Keratinocyte (primary cell): ENCODE measurements at regions not wholly inside any gene's neighbourhood (a gene's known extent, or its start where the extent isn't known, plus 50 kb on each side); places are given as distances from the start of the nearest gene placed in this dataset.

ENCODE experiments used
- DNase-seq: peaks from one replicate; pipeline ENCODE4 v3.0.0-alpha.2; 2011; ENCODE audit warnings: low read depth, missing footprints, low spot score
- FAIRE-seq: peaks from 2 replicates; lab custom pipeline; 2011; peaks lifted over from hg19 to GRCh38; lab: Jason Lieb, UNC
- H2AFZ ChIP-seq: 2 replicates; pipeline ENCODE4 v1.6.0; 2012; ENCODE audit warnings: low read length, control low read depth, inconsistent platforms; ENCODE audit not compliant: control insufficient read depth
- H3K27ac ChIP-seq: 2 replicates; pipeline ENCODE4 v1.5.1; 2011; ENCODE audit warnings: low read length; ENCODE audit not compliant: control insufficient read depth, insufficient read depth
- H3K27me3 ChIP-seq: 3 replicates; pipeline ENCODE4 v1.6.0; 2011; ENCODE audit warnings: low read length; ENCODE audit not compliant: control insufficient read depth, insufficient read depth; ENCODE audit errors: extremely low read depth
- H3K36me3 ChIP-seq, 2 experiments: 2 replicates in 1 of 2; 3 replicates in 1 of 2; pipeline ENCODE4 v1.5.1; 2011; ENCODE audit warnings: low read length in 2 of 2, mild to moderate bottlenecking in 1 of 2; ENCODE audit not compliant: control insufficient read depth in 2 of 2, insufficient read depth in 2 of 2; ENCODE audit errors: extremely low read depth in 1 of 2
- H3K4me1 ChIP-seq: 3 replicates; pipeline ENCODE4 v1.5.1; 2011; ENCODE audit warnings: low read length; ENCODE audit not compliant: control insufficient read depth, insufficient read depth; ENCODE audit errors: extremely low read depth
- H3K4me2 ChIP-seq: 3 replicates; pipeline ENCODE4 v1.6.0; 2011; ENCODE audit warnings: low read depth, low read length; ENCODE audit not compliant: control insufficient read depth, insufficient read depth; ENCODE audit errors: extremely low read depth
- H3K4me3 ChIP-seq, 3 experiments: fragments of 200-600 bp in 1 of 3; sonication (generic) in 1 of 3; 2 replicates in 2 of 3; 3 replicates in 1 of 3; pipeline ENCODE4 v1.5.1; 2011 to 2016; ENCODE audit warnings: low read length in 3 of 3, mild to moderate bottlenecking in 3 of 3, control low read depth in 2 of 3, inconsistent platforms in 1 of 3, low read depth in 1 of 3, mixed read lengths in 1 of 3, mixed run types in 1 of 3, moderate library complexity in 1 of 3; ENCODE audit not compliant: control insufficient read depth in 2 of 3, insufficient read depth in 2 of 3; ENCODE audit errors: extremely low read depth in 1 of 3
- H3K79me2 ChIP-seq: 2 replicates; pipeline ENCODE4 v1.6.0; 2012; ENCODE audit warnings: low read length; ENCODE audit not compliant: control insufficient read depth, insufficient read depth
- H3K9ac ChIP-seq: 3 replicates; pipeline ENCODE4 v1.6.0; 2011; ENCODE audit warnings: low read length; ENCODE audit not compliant: control insufficient read depth, insufficient read depth; ENCODE audit errors: extremely low read depth
- H3K9me1 ChIP-seq: 3 replicates; pipeline ENCODE4 v1.6.0; 2011; ENCODE audit warnings: low read length; ENCODE audit not compliant: control insufficient read depth, insufficient read depth; ENCODE audit errors: extremely low read depth
- H3K9me3 ChIP-seq: 2 replicates; pipeline ENCODE4 v1.5.1; 2012; ENCODE audit warnings: low read depth, low read length; ENCODE audit not compliant: control insufficient read depth
- H4K20me1 ChIP-seq: 3 replicates; pipeline ENCODE4 v1.6.0; 2011; ENCODE audit warnings: low read length; ENCODE audit not compliant: control insufficient read depth, insufficient read depth; ENCODE audit errors: extremely low read depth
- CTCF ChIP-seq, 3 experiments: IDR thresholded peaks in 1 of 3; conservative IDR thresholded peaks in 1 of 3; optimal IDR thresholded peaks in 1 of 3; 2 replicates in 2 of 3; 3 replicates in 1 of 3; pipeline versions ENCODE3 to v1.5.1; 2011; ENCODE audit warnings: low read length in 3 of 3, mild to moderate bottlenecking in 3 of 3, moderate library complexity in 2 of 3, control low read depth in 1 of 3, inconsistent platforms in 1 of 3; ENCODE audit not compliant: insufficient read depth in 2 of 3; ENCODE audit errors: extremely low read depth in 1 of 3
- EZH2 ChIP-seq: IDR thresholded peaks from one replicate; pipeline ENCODE4 v1.6.1; 2012; ENCODE audit warnings: inconsistent platforms, mild to moderate bottlenecking, low read length, moderate library complexity
- dilution Hi-C: fragments of 300-500 bp; cut with MboI; formaldehyde crosslinking; loops from one replicate; pipeline ENCODE4 v1.7.0; 2020; ENCODE audit warnings: low sequenced_read_pairs; ENCODE audit not compliant: extremely low pct_ligation_motif_present

GRCh38 chr6:78150425-78150824 lies 497.6 kb downstream of the MEI4 start:
- H3K4me3 ChIP-seq, result no peak overlapping the region
- H3K79me2 ChIP-seq, result no peaks in the 10 kb centered on the region
- H2AFZ ChIP-seq, result no peak overlapping the region
- H3K4me1 ChIP-seq, result no peaks in the 10 kb centered on the region
- no peak overlapping the region for H3K27ac ChIP-seq
- dilution Hi-C loops, result no loop called here
- no peak for TF ChIP-seq CTCF (optimal IDR thresholded peaks at IDR 0.05 in 1 of 3, IDR thresholded peaks at IDR 0.05 in 1 of 3, conservative IDR thresholded peaks at IDR 0.05 in 1 of 3; ENCODE audit: extremely low read depth in 1 of 3, insufficient read depth in 2 of 3, low read length in 3 of 3)
- no peak for TF ChIP-seq EZH2
- no peaks in the 10 kb centered on the region for H3K9me1 ChIP-seq
- H3K4me2 ChIP-seq, result no peak overlapping the region
- H3K36me3 ChIP-seq, result no peaks in the 10 kb centered on the region
- FAIRE-seq, result no peak
- H3K27me3 ChIP-seq, result no peaks in the 10 kb centered on the region
- DNase-seq, result no peak
- no peaks in the 10 kb centered on the region for H3K9me3 ChIP-seq
- H3K9ac ChIP-seq, result no peak overlapping the region
- H4K20me1 ChIP-seq, result no peaks in the 10 kb centered on the region

- H3K9ac ChIP-seq, result no peak overlapping the region
- DNase-seq (no peak), FAIRE-seq (no peak)
- no peak overlapping the region for H3K27ac ChIP-seq
- dilution Hi-C loops, result no loop called here
- H3K79me2 ChIP-seq, result no peaks in the 10 kb centered on the region
- H3K4me3 ChIP-seq, result no peak overlapping the region
- no peaks in the 10 kb centered on the region for H3K36me3 ChIP-seq
- no peak overlapping the region for H3K4me2 ChIP-seq
- H3K9me3 ChIP-seq, result no peaks in the 10 kb centered on the region
- no peaks in the 10 kb centered on the region for H3K9me1 ChIP-seq
- no peaks in the 10 kb centered on the region for H3K27me3 ChIP-seq
- TF ChIP-seq CTCF (optimal IDR thresholded peaks at IDR 0.05 in 1 of 3, IDR thresholded peaks at IDR 0.05 in 1 of 3, conservative IDR thresholded peaks at IDR 0.05 in 1 of 3; ENCODE audit: extremely low read depth in 1 of 3, insufficient read depth in 2 of 3, low read length in 3 of 3) (no peak), EZH2 (no peak)
- H2AFZ ChIP-seq, result no peak overlapping the region
- H3K4me1 ChIP-seq, result no peaks in the 10 kb centered on the region
- H4K20me1 ChIP-seq, result no peaks in the 10 kb centered on the region
These were observed 501.1 kb downstream of the MEI4 start for GRCh38 chr6:78153976-78154375.
